ENCODE measurements at regions not wholly inside any gene's neighbourhood (a gene's known extent, or its start where the extent isn't known, plus 50 kb on each side); places are given as distances from the start of the nearest gene placed in this dataset.

- TF ChIP-seq, protein P1, sequence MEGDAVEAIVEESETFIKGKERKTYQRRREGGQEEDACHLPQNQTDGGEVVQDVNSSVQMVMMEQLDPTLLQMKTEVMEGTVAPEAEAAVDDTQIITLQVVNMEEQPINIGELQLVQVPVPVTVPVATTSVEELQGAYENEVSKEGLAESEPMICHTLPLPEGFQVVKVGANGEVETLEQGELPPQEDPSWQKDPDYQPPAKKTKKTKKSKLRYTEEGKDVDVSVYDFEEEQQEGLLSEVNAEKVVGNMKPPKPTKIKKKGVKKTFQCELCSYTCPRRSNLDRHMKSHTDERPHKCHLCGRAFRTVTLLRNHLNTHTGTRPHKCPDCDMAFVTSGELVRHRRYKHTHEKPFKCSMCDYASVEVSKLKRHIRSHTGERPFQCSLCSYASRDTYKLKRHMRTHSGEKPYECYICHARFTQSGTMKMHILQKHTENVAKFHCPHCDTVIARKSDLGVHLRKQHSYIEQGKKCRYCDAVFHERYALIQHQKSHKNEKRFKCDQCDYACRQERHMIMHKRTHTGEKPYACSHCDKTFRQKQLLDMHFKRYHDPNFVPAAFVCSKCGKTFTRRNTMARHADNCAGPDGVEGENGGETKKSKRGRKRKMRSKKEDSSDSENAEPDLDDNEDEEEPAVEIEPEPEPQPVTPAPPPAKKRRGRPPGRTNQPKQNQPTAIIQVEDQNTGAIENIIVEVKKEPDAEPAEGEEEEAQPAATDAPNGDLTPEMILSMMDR (IDR thresholded peaks at IDR 0.05): no peak
- no peak for TF ChIP-seq POLR2AphosphoS5 (IDR thresholded peaks at IDR 0.05)
- TF ChIP-seq POLR2A (IDR thresholded peaks at IDR 0.05; ENCODE audit: low read depth): no peak
Measured at GRCh38 chr18:24831871-24832665, 371.6 kb downstream of the HRH4 start.
